Nephron progenitor cell (in vitro differentiated cells): ENCODE measurements at regions not wholly inside any gene's neighbourhood (a gene's known extent, or its start where the extent isn't known, plus 50 kb on each side); places are given as distances from the start of the nearest gene placed in this dataset.

Source experiments
- DNase-seq: peaks from one replicate; pipeline ENCODE4 v3.0.0; 2021
- H3K27ac Mint-ChIP-seq: 2 replicates; pipeline ENCODE4 v1.8.0; 2021; ENCODE audit warnings: mild to moderate bottlenecking, moderate library complexity, mixed read lengths
- H3K27me3 Mint-ChIP-seq: 2 replicates; pipeline ENCODE4 v1.8.0; 2021; ENCODE audit warnings: mild to moderate bottlenecking, low read depth, mixed read lengths; ENCODE audit not compliant: poor library complexity
- H3K36me3 Mint-ChIP-seq: 2 replicates; pipeline ENCODE4 v1.8.0; 2021; ENCODE audit warnings: low read depth, mixed read lengths
- H3K4me1 Mint-ChIP-seq: 2 replicates; pipeline ENCODE4 v1.8.0; 2021; ENCODE audit warnings: mixed read lengths
- H3K4me3 Mint-ChIP-seq: 2 replicates; pipeline ENCODE4 v1.8.0; 2021; ENCODE audit warnings: mild to moderate bottlenecking, moderate library complexity, mixed read lengths
- H3K9me3 Mint-ChIP-seq: 2 replicates; pipeline ENCODE4 v1.8.0; 2021; ENCODE audit warnings: mild to moderate bottlenecking, moderate library complexity, mixed read lengths
- TF ChIP-seq, protein P1 (sequence below): fragments of 200-600 bp; sonication (generic); IDR thresholded peaks from 2 replicates; pipeline ENCODE4 v1.5.0; 2021; ENCODE audit warnings: antibody characterized with exemption

DNA sequence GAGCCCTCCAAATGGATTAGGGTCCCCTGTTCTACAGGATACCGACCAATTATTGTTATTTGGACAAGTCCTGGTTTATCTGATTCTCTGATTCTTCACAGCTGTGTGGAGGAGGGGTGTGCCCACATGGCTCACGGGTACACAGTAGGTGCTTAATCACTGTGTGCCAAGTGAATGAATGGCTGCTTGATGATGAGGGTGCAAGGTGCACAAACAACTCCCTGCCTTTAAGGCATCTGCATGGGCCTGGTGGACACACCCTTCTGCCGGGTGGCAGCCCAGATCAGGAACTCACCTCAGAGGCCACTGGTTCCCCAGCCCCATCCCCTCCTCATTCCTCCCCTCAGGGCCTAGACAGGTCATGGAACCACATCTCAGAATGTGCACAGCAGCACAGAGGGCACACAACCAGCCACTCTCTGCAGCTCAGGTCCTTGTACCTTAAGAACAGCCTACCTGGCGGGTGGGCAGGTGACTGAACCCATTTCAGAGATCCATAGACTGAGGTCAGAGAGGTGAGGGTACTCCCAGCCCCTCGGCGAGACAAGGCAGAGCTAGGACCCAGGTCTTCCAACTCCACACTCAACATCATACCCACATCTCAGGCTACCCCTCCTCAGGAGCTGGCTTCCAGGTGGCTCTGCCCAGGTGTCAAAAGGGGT is 50.3 kb downstream of the SHANK2 start:
- TF ChIP-seq, protein P1, sequence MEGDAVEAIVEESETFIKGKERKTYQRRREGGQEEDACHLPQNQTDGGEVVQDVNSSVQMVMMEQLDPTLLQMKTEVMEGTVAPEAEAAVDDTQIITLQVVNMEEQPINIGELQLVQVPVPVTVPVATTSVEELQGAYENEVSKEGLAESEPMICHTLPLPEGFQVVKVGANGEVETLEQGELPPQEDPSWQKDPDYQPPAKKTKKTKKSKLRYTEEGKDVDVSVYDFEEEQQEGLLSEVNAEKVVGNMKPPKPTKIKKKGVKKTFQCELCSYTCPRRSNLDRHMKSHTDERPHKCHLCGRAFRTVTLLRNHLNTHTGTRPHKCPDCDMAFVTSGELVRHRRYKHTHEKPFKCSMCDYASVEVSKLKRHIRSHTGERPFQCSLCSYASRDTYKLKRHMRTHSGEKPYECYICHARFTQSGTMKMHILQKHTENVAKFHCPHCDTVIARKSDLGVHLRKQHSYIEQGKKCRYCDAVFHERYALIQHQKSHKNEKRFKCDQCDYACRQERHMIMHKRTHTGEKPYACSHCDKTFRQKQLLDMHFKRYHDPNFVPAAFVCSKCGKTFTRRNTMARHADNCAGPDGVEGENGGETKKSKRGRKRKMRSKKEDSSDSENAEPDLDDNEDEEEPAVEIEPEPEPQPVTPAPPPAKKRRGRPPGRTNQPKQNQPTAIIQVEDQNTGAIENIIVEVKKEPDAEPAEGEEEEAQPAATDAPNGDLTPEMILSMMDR = no peak
- peaks cover 27% of the 10 kb centered on the region for H3K4me1 Mint-ChIP-seq
- H3K4me3 Mint-ChIP-seq = no peak overlapping the region
- DNase-seq = no peak
- H3K27ac Mint-ChIP-seq = no peak overlapping the region
- H3K9me3 Mint-ChIP-seq = no peaks in the 10 kb centered on the region
- no peaks in the 10 kb centered on the region for H3K36me3 Mint-ChIP-seq
- peaks cover 7% of the 10 kb centered on the region for H3K27me3 Mint-ChIP-seq

DNA sequence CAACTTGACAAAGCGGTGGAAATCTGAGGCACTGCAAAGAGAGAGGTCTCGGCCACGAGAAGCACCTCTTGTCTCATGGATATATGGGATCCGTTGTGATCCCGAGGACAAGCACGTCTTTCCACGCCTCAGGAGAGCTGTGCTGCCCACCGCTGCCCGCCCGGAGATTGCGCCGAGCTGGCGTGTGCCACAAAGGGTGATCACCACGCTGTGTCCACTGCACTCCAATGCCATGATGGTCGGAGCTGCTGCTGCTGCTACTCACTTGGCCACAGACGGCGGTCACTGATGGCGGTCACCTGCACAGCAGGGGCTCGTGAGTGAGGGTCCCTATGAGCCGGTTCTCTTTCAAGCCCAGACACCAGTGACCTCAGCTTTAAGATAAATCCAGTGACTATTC is 51.1 kb downstream of the SHANK2 start:
- peaks cover 22% of the 10 kb centered on the region for H3K4me1 Mint-ChIP-seq
- no peak overlapping the region for H3K4me3 Mint-ChIP-seq
- H3K27me3 Mint-ChIP-seq = peaks cover 7% of the 10 kb centered on the region

DNA sequence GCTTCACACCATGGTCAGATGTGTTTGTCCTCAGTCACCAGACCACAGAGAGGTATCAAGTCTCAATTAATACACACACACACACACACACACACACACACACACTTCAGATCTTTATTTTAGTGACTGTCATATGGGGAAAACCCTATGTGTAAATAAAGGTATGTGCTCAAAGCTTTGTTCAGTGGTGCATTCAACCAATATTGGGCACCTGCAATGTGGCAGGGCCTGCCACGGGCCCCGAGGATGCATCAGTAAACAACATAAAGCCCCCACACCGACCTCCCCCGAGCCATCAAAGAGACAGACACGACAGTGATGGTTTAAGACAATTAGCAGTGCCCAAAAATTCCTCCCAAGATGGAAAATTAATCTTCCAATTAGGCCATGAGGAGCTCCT is 51.6 kb downstream of the SHANK2 start:
- peaks cover 17% of the 10 kb centered on the region for H3K4me1 Mint-ChIP-seq
- DNase-seq = no peak
- no peaks in the 10 kb centered on the region for H3K9me3 Mint-ChIP-seq
- H3K36me3 Mint-ChIP-seq = no peaks in the 10 kb centered on the region
- no peak overlapping the region for H3K4me3 Mint-ChIP-seq
- TF ChIP-seq, protein P1 = no peak
- no peak overlapping the region for H3K27ac Mint-ChIP-seq
- H3K27me3 Mint-ChIP-seq = peaks cover 7% of the 10 kb centered on the region

More for the DNA sequence above, 51.1 kb downstream of the SHANK2 start:
- Mint-ChIP-seq H3K27ac (no peak overlapping the region), H3K9me3 (no peaks in the 10 kb centered on the region), H3K36me3 (no peaks in the 10 kb centered on the region)
- TF ChIP-seq, protein P1 = no peak
- no peak for DNase-seq

DNA sequence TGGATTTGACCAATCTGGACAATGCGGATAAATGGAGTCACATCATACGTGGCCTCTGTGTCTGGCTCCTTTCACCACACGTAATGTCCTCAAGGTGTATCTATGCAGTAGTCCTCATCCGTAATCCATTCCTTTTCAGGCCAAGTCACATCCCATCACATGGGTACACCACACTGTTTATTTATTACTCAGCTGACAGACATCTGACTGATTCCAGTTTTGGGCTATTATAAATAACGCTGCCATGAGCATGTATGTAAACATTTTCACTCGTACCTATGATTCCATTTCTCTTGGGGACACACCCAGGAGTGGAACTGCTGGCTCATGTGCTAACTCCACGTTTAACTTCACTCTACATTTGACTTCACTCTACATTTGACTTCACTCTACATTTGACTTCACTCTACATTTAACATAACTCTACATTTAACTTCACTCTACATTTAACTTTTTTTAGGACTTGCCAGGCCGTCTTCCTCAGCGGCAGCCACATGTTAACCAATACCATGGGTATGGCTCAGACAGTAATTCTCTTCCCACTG is 52.1 kb downstream of the SHANK2 start:
- no peaks in the 10 kb centered on the region for H3K9me3 Mint-ChIP-seq
- no peaks in the 10 kb centered on the region for H3K36me3 Mint-ChIP-seq
- DNase-seq = no peak
- TF ChIP-seq, protein P1 = no peak
- H3K4me3 Mint-ChIP-seq = no peak overlapping the region
- no peak overlapping the region for H3K27ac Mint-ChIP-seq
- peaks cover 7% of the 10 kb centered on the region for H3K27me3 Mint-ChIP-seq
- peaks cover 12% of the 10 kb centered on the region for H3K4me1 Mint-ChIP-seq

DNA sequence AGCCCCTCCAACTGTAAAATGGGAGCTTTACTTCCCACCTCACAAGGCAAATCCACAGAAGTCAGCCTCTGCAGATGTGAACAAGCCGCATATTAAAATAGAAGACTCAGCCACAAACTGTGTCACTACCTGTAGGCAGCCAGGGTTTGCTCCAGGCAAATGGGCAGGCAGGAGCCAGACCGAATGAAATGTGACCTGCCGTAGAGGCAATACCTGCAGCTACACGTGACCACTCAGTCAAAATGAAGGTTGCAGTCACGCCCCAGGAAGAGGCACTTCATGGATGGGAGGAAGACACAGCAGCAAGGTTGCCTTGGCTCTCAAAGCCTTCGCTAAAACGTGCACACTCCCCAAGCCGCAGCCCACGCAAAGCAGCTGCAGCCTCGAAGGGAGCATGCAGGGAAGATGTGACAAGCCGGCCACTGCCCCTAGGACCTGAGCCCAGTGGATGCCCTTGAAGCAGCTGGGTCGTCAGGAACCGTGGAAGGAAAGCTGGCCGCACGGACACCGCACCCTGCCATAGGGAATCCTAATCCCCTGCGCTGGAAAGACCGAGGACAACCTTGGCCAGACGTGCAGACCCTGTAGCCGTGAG is 53.1 kb downstream of the SHANK2 start:
- TF ChIP-seq, protein P1 = no peak
- no peaks in the 10 kb centered on the region for H3K9me3 Mint-ChIP-seq
- no peaks in the 10 kb centered on the region for H3K36me3 Mint-ChIP-seq
- peaks cover 12% of the 10 kb centered on the region for H3K4me1 Mint-ChIP-seq
- DNase-seq = no peak
- H3K27ac Mint-ChIP-seq = no peak overlapping the region
- H3K27me3 Mint-ChIP-seq = peaks cover 7% of the 10 kb centered on the region
- no peak overlapping the region for H3K4me3 Mint-ChIP-seq

DNA sequence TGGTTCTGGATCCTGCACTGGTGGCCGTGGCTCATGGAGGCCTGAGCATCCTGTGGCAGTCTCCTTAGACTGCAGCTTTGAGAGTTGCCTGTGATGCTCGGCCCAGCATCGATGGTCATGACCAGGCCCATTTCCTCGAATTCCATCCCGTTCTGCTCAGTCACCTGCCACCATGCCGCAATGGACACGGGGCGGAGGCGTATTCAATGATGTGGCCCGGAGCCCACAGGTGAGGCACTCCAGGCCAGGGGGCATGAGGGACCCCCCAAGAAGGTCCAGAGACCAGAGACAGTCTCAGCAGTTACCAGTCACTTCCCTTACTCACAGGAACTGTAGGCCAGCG is 53.6 kb downstream of the SHANK2 start:
- no peaks in the 10 kb centered on the region for H3K36me3 Mint-ChIP-seq
- no peaks in the 10 kb centered on the region for H3K9me3 Mint-ChIP-seq
- no peak overlapping the region for H3K27ac Mint-ChIP-seq
- peaks cover 7% of the 10 kb centered on the region for H3K27me3 Mint-ChIP-seq
- H3K4me3 Mint-ChIP-seq = no peak overlapping the region
- H3K4me1 Mint-ChIP-seq = peaks cover 12% of the 10 kb centered on the region
- TF ChIP-seq, protein P1 = no peak
- DNase-seq = no peak
